CD4-positive, alpha-beta T cell (primary cell): ENCODE measurements at regions not wholly inside any gene's neighbourhood (a gene's known extent, or its start where the extent isn't known, plus 50 kb on each side); places are given as distances from the start of the nearest gene placed in this dataset.

ENCODE experiments used
- ATAC-seq: fragments of 200-7000 bp; cut with Tn5 transposase; one replicate; pipeline ENCODE4 v1.10.0; 2022; ENCODE audit warnings: mild to moderate bottlenecking; ENCODE audit not compliant: poor library complexity
- CTCF ChIA-PET: fragments of 350-600 bp; sonication (Branson Sonifier 250); formaldehyde crosslinking; loops from one replicate; lab custom pipeline; 2021; ENCODE audit warnings: antibody characterized with exemption, inconsistent platforms; lab: Charles Lee
- POLR2A ChIA-PET: fragments of 350-600 bp; sonication (Branson Sonifier 250); formaldehyde crosslinking; loops from one replicate; lab custom pipeline; 2021; ENCODE audit warnings: antibody characterized with exemption, inconsistent platforms; lab: Charles Lee
- DNase-seq, 14 experiments: peaks; one replicate each; pipeline ENCODE4 v3.0.0-alpha.2; 2013 to 2020; ENCODE audit warnings: mixed read lengths in 2 of 14
- H3K27ac ChIP-seq, 2 donors: one replicate each; pipeline versions ENCODE4 v1.5.1 to v1.7.0; 2013; ENCODE audit warnings: low read length in 2 of 2, low read depth in 1 of 2, mild to moderate bottlenecking in 1 of 2
- H3K27me3 ChIP-seq, 2 experiments: 1 replicate in 1 of 2; 2 replicates in 1 of 2; pipeline versions ENCODE4 v1.6.1 to v1.7.0; 2013; ENCODE audit warnings: low read length in 2 of 2, control low read depth in 1 of 2, mild to moderate bottlenecking in 1 of 2, moderate library complexity in 1 of 2; ENCODE audit not compliant: insufficient read depth in 2 of 2, control insufficient read depth in 1 of 2
- H3K36me3 ChIP-seq: one replicate; pipeline ENCODE4 v1.6.1; 2013; ENCODE audit warnings: low read length, control low read depth; ENCODE audit not compliant: insufficient read depth
- H3K4me1 ChIP-seq: one replicate; pipeline ENCODE4 v1.6.1; 2013; ENCODE audit warnings: low read length, control low read depth; ENCODE audit not compliant: insufficient read depth
- H3K4me3 ChIP-seq: one replicate; pipeline ENCODE4 v1.5.1; 2013; ENCODE audit warnings: mild to moderate bottlenecking, low read length, moderate library complexity
- H3K9me3 ChIP-seq, 2 experiments: 1 replicate in 1 of 2; 2 replicates in 1 of 2; pipeline versions ENCODE4 v1.6.1 to v1.7.0; 2013; ENCODE audit warnings: low read length in 2 of 2, mild to moderate bottlenecking in 2 of 2, control low read depth in 1 of 2, moderate library complexity in 1 of 2; ENCODE audit not compliant: control insufficient read depth in 1 of 2, insufficient read depth in 1 of 2
- H3K27ac Mint-ChIP-seq: one replicate; pipeline ENCODE4 v1.8.0; 2020; ENCODE audit warnings: mixed read lengths
- H3K27me3 Mint-ChIP-seq: one replicate; pipeline ENCODE4 v1.8.0; 2021; ENCODE audit warnings: mixed read lengths
- H3K36me3 Mint-ChIP-seq: one replicate; pipeline ENCODE4 v1.8.0; 2021; ENCODE audit warnings: low read depth, mixed read lengths
- H3K4me1 Mint-ChIP-seq: one replicate; pipeline ENCODE4 v1.8.0; 2021; ENCODE audit warnings: low read depth, mixed read lengths
- H3K4me3 Mint-ChIP-seq: one replicate; pipeline ENCODE4 v1.8.0; 2020; ENCODE audit warnings: mild to moderate bottlenecking, mixed read lengths
- H3K9me3 Mint-ChIP-seq: one replicate; pipeline ENCODE4 v1.8.0; 2020; ENCODE audit warnings: mixed read lengths
- CTCF ChIP-seq: fragments of 200-600 bp; IDR thresholded peaks from one replicate; pipeline ENCODE4 v1.8.0; 2022; ENCODE audit warnings: antibody characterized with exemption, mild to moderate bottlenecking
- intact Hi-C, 2 experiments: fragments of 100-400 bp; cut with DNase I in 1 of 2; cut with micrococcal nuclease in 1 of 2; formaldehyde crosslinking; loops; one replicate each; pipeline versions ENCODE4 v1.15.1 to v1.9.0; 2023 to 2025; cut with DNase I, micrococcal nuclease

GRCh38 chr7:3168869-3169268 is 125.2 kb upstream of the CARD11 start:
- H3K27ac ChIP-seq, result no peak overlapping the region
- ChIA-PET CTCF (no interaction called here), POLR2A (no interaction called here)
- H3K4me3 ChIP-seq, result no peak overlapping the region
- Mint-ChIP-seq H3K36me3 (no peaks in the 10 kb centered on the region), H3K9me3 (no peaks in the 10 kb centered on the region), H3K4me3 (no peak overlapping the region), H3K4me1 (no peaks in the 10 kb centered on the region), H3K27ac (no peak overlapping the region), H3K27me3 (peaks cover 26% of the 10 kb centered on the region)
- no peak for TF ChIP-seq CTCF
- H3K27me3 ChIP-seq, result peaks cover 0 to 17% of the 10 kb centered on the region in 2 experiments
- ATAC-seq (no peak), DNase-seq (no peak)
- H3K9me3 ChIP-seq, result no peaks in the 10 kb centered on the region
- no peaks in the 10 kb centered on the region for H3K4me1 ChIP-seq
- H3K36me3 ChIP-seq, result no peaks in the 10 kb centered on the region
- intact Hi-C loops, result no loop called here

- no peaks in the 10 kb centered on the region for H3K4me1 ChIP-seq
- no peaks in the 10 kb centered on the region for H3K36me3 ChIP-seq
- no peak for TF ChIP-seq CTCF
- Mint-ChIP-seq H3K27me3 (peaks cover 22% of the 10 kb centered on the region), H3K4me3 (no peak overlapping the region), H3K4me1 (no peaks in the 10 kb centered on the region), H3K27ac (no peak overlapping the region), H3K36me3 (no peaks in the 10 kb centered on the region), H3K9me3 (no peaks in the 10 kb centered on the region)
- H3K27me3 ChIP-seq, result peaks cover 0 to 17% of the 10 kb centered on the region in 2 experiments
- ATAC-seq, result no peak
- ChIA-PET POLR2A (no interaction called here), CTCF (interaction anchor here (0.6 kb wide), 1 partner anchor 280 kb away, joined by 4 read pairs; no protein-coding TSS in a partner anchor)
- no peak overlapping the region for H3K4me3 ChIP-seq
- H3K9me3 ChIP-seq, result no peaks in the 10 kb centered on the region
- intact Hi-C loops, result no loop called here
- no peak for DNase-seq
- H3K27ac ChIP-seq, result no peak overlapping the region
These were observed 128.2 kb upstream of the SDK1 start for GRCh38 chr7:3172768-3173280.

- H3K9me3 ChIP-seq, result no peaks in the 10 kb centered on the region
- ChIA-PET CTCF (no interaction called here), POLR2A (no interaction called here)
- no peak overlapping the region for H3K4me3 Mint-ChIP-seq
- ATAC-seq (no peak), DNase-seq (no peak)
- H3K27ac Mint-ChIP-seq, result no peak overlapping the region
- TF ChIP-seq CTCF, result no peak
- no peak overlapping the region for H3K4me3 ChIP-seq
- no peak overlapping the region for H3K27ac ChIP-seq
- H3K27me3 ChIP-seq, result peaks cover 0 to 10% of the 10 kb centered on the region in 2 experiments
- H3K27me3 Mint-ChIP-seq, result peaks cover 14% of the 10 kb centered on the region
- H3K4me1 ChIP-seq, result no peaks in the 10 kb centered on the region
- H3K9me3 Mint-ChIP-seq, result no peaks in the 10 kb centered on the region
- H3K36me3 ChIP-seq, result no peaks in the 10 kb centered on the region
- intact Hi-C loops, result no loop called here
- no peaks in the 10 kb centered on the region for H3K4me1 Mint-ChIP-seq
- H3K36me3 Mint-ChIP-seq, result no peaks in the 10 kb centered on the region
These were observed 126.4 kb upstream of the SDK1 start for GRCh38 chr7:3174515-3175284.
